Chondrocyte (in vitro differentiated cells): ENCODE measurements at regions not wholly inside any gene's neighbourhood (a gene's known extent, or its start where the extent isn't known, plus 50 kb on each side); places are given as distances from the start of the nearest gene placed in this dataset.

Source experiments
- DNase-seq: peaks from one replicate; pipeline ENCODE4 v3.0.0; 2021; ENCODE audit warnings: mixed read lengths, low spot score
- H3K27ac Mint-ChIP-seq: one replicate; pipeline ENCODE4 v1.8.0; 2021; ENCODE audit warnings: mild to moderate bottlenecking, moderate library complexity, mixed read lengths; ENCODE audit not compliant: unreplicated experiment
- H3K27me3 Mint-ChIP-seq: 2 replicates; pipeline ENCODE4 v1.8.0; 2021; ENCODE audit warnings: low read depth, mixed read lengths
- H3K36me3 Mint-ChIP-seq: 2 replicates; pipeline ENCODE4 v1.8.0; 2021; ENCODE audit warnings: low read depth, mixed read lengths
- H3K4me1 Mint-ChIP-seq: 2 replicates; pipeline ENCODE4 v1.8.0; 2021; ENCODE audit warnings: low read depth, mild to moderate bottlenecking, mixed read lengths
- H3K4me3 Mint-ChIP-seq: one replicate; pipeline ENCODE4 v1.8.0; 2021; ENCODE audit warnings: mild to moderate bottlenecking, moderate library complexity, mixed read lengths; ENCODE audit not compliant: unreplicated experiment
- H3K9me3 Mint-ChIP-seq: 2 replicates; pipeline ENCODE4 v1.8.0; 2021; ENCODE audit warnings: low read depth, mixed read lengths
- CTCF ChIP-seq: fragments of 200-600 bp; sonication (generic); IDR thresholded peaks from 2 replicates; pipeline ENCODE4 v1.5.0; 2021; ENCODE audit warnings: antibody characterized with exemption, mild to moderate bottlenecking, moderate library complexity

- TF ChIP-seq CTCF, result no peak
- peaks cover 21% of the 10 kb centered on the region for H3K27me3 Mint-ChIP-seq
- H3K4me1 Mint-ChIP-seq, result no peaks in the 10 kb centered on the region
- H3K9me3 Mint-ChIP-seq, result peaks cover 3% of the 10 kb centered on the region
- no peaks in the 10 kb centered on the region for H3K36me3 Mint-ChIP-seq
- H3K4me3 Mint-ChIP-seq, result no peak overlapping the region
- H3K27ac Mint-ChIP-seq, result no peak overlapping the region
- DNase-seq, result no peak
Observed at GRCh38 chr3:13171704-13172643, 98.7 kb upstream of the IQSEC1 start.

- Mint-ChIP-seq H3K9me3 (peaks cover 3% of the 10 kb centered on the region), H3K36me3 (no peaks in the 10 kb centered on the region), H3K27ac (no peak overlapping the region), H3K4me1 (no peaks in the 10 kb centered on the region), H3K4me3 (no peak overlapping the region), H3K27me3 (peaks cover 29% of the 10 kb centered on the region)
- TF ChIP-seq CTCF, result no peak
- no peak for DNase-seq
Observed at GRCh38 chr3:13170317-13170716, 97.1 kb upstream of the IQSEC1 start.

GRCh38 chr3:13168391-13168790 is 95.2 kb upstream of the IQSEC1 start:
- Mint-ChIP-seq H3K4me3 (no peak overlapping the region), H3K9me3 (peaks cover 3% of the 10 kb centered on the region), H3K27ac (no peak overlapping the region), H3K36me3 (no peaks in the 10 kb centered on the region), H3K4me1 (no peaks in the 10 kb centered on the region), H3K27me3 (peaks cover 28% of the 10 kb centered on the region)
- TF ChIP-seq CTCF, result no peak
- no peak for DNase-seq

GRCh38 chr3:13167829-13168228 is 94.6 kb upstream of the IQSEC1 start:
- no peak overlapping the region for H3K4me3 Mint-ChIP-seq
- no peak overlapping the region for H3K27ac Mint-ChIP-seq
- no peak for TF ChIP-seq CTCF
- peaks cover 28% of the 10 kb centered on the region for H3K27me3 Mint-ChIP-seq
- H3K36me3 Mint-ChIP-seq, result no peaks in the 10 kb centered on the region
- peaks cover 3% of the 10 kb centered on the region for H3K9me3 Mint-ChIP-seq
- no peak for DNase-seq
- H3K4me1 Mint-ChIP-seq, result no peaks in the 10 kb centered on the region

GRCh38 chr3:13167064-13167743 is 94.0 kb upstream of the IQSEC1 start:
- peaks cover 28% of the 10 kb centered on the region for H3K27me3 Mint-ChIP-seq
- no peaks in the 10 kb centered on the region for H3K36me3 Mint-ChIP-seq
- no peak for TF ChIP-seq CTCF
- peaks cover 3% of the 10 kb centered on the region for H3K9me3 Mint-ChIP-seq
- H3K4me1 Mint-ChIP-seq, result no peaks in the 10 kb centered on the region
- DNase-seq, result no peak
- no peak overlapping the region for H3K4me3 Mint-ChIP-seq
- no peak overlapping the region for H3K27ac Mint-ChIP-seq
